BLaER1 (cell line): ENCODE measurements at regions not wholly inside any gene's neighbourhood (a gene's known extent, or its start where the extent isn't known, plus 50 kb on each side); places are given as distances from the start of the nearest gene placed in this dataset.

Experiments
- H3K27ac ChIP-seq: shearing (Covaris generic); formaldehyde crosslinking; 2 replicates; pipeline ENCODE4 v1.8.1; 2022
- H3K27me3 ChIP-seq: shearing (Covaris generic); formaldehyde crosslinking; 2 replicates; pipeline ENCODE4 v1.8.1; 2022
- H3K36me3 ChIP-seq: shearing (Covaris generic); formaldehyde crosslinking; 2 replicates; pipeline ENCODE4 v1.8.1; 2022
- H3K4me1 ChIP-seq: shearing (Covaris generic); formaldehyde crosslinking; 2 replicates; pipeline ENCODE4 v1.8.1; 2022
- H3K4me2 ChIP-seq: shearing (Covaris generic); formaldehyde crosslinking; 2 replicates; pipeline ENCODE4 v1.8.1; 2022
- H3K4me3 ChIP-seq: shearing (Covaris generic); formaldehyde crosslinking; 2 replicates; pipeline ENCODE4 v1.8.1; 2022
- H3K9ac ChIP-seq: shearing (Covaris generic); formaldehyde crosslinking; 2 replicates; pipeline ENCODE4 v1.8.1; 2022
- H3K9me3 ChIP-seq: shearing (Covaris generic); formaldehyde crosslinking; 2 replicates; pipeline ENCODE4 v1.8.1; 2022
- H4K20me1 ChIP-seq: shearing (Covaris generic); formaldehyde crosslinking; 2 replicates; pipeline ENCODE4 v1.8.1; 2022
- Cebpa-rat ChIP-seq: shearing (Covaris generic); IDR thresholded peaks from 2 replicates; pipeline ENCODE4 v1.8.1; 2022

- Histone ChIP-seq H3K27me3 (no peaks in the 10 kb centered on the region), H3K4me2 (no peak overlapping the region), H3K9ac (no peak overlapping the region), H3K4me3 (no peak overlapping the region), H3K27ac (no peak overlapping the region), H3K9me3 (no peaks in the 10 kb centered on the region), H4K20me1 (no peaks in the 10 kb centered on the region), H3K4me1 (no peaks in the 10 kb centered on the region), H3K36me3 (no peaks in the 10 kb centered on the region)
- TF ChIP-seq Cebpa-rat, result no peak
Measured at GRCh38 chr5:39506211-39506610, 81.4 kb upstream of the DAB2 start.

GRCh38 chr5:39505791-39506190 lies 81.0 kb upstream of the DAB2 start:
- no peak overlapping the region for H3K4me3 ChIP-seq
- no peak overlapping the region for H3K4me2 ChIP-seq
- TF ChIP-seq Cebpa-rat, result no peak
- no peaks in the 10 kb centered on the region for H3K27me3 ChIP-seq
- H3K9ac ChIP-seq, result no peak overlapping the region
- no peaks in the 10 kb centered on the region for H3K4me1 ChIP-seq
- no peaks in the 10 kb centered on the region for H3K9me3 ChIP-seq
- no peaks in the 10 kb centered on the region for H4K20me1 ChIP-seq
- no peak overlapping the region for H3K27ac ChIP-seq
- no peaks in the 10 kb centered on the region for H3K36me3 ChIP-seq

- no peak for TF ChIP-seq Cebpa-rat
- H3K27ac ChIP-seq, result no peak overlapping the region
- no peaks in the 10 kb centered on the region for H3K27me3 ChIP-seq
- no peaks in the 10 kb centered on the region for H3K4me1 ChIP-seq
- no peaks in the 10 kb centered on the region for H3K36me3 ChIP-seq
- no peaks in the 10 kb centered on the region for H4K20me1 ChIP-seq
- H3K9me3 ChIP-seq, result no peaks in the 10 kb centered on the region
- H3K4me3 ChIP-seq, result no peak overlapping the region
- no peak overlapping the region for H3K9ac ChIP-seq
- no peak overlapping the region for H3K4me2 ChIP-seq
Measured at GRCh38 chr5:39505363-39505762, 80.6 kb upstream of the DAB2 start.

GRCh38 chr5:39503155-39503554 lies 78.4 kb upstream of the DAB2 start:
- H3K27ac ChIP-seq, result no peak overlapping the region
- H3K4me2 ChIP-seq, result no peak overlapping the region
- no peaks in the 10 kb centered on the region for H3K36me3 ChIP-seq
- no peaks in the 10 kb centered on the region for H3K27me3 ChIP-seq
- no peak overlapping the region for H3K9ac ChIP-seq
- no peaks in the 10 kb centered on the region for H3K9me3 ChIP-seq
- H3K4me3 ChIP-seq, result no peak overlapping the region
- no peak for TF ChIP-seq Cebpa-rat
- no peaks in the 10 kb centered on the region for H4K20me1 ChIP-seq
- no peaks in the 10 kb centered on the region for H3K4me1 ChIP-seq

GRCh38 chr5:39502704-39503103 lies 77.9 kb upstream of the DAB2 start:
- TF ChIP-seq Cebpa-rat, result no peak
- H3K36me3 ChIP-seq, result no peaks in the 10 kb centered on the region
- no peak overlapping the region for H3K27ac ChIP-seq
- H3K4me1 ChIP-seq, result no peaks in the 10 kb centered on the region
- H3K27me3 ChIP-seq, result no peaks in the 10 kb centered on the region
- no peaks in the 10 kb centered on the region for H4K20me1 ChIP-seq
- no peak overlapping the region for H3K4me3 ChIP-seq
- H3K9me3 ChIP-seq, result no peaks in the 10 kb centered on the region
- no peak overlapping the region for H3K9ac ChIP-seq
- H3K4me2 ChIP-seq, result no peak overlapping the region

- H3K4me3 ChIP-seq, result no peak overlapping the region
- H4K20me1 ChIP-seq, result no peaks in the 10 kb centered on the region
- no peak for TF ChIP-seq Cebpa-rat
- H3K4me1 ChIP-seq, result no peaks in the 10 kb centered on the region
- H3K36me3 ChIP-seq, result no peaks in the 10 kb centered on the region
- H3K27ac ChIP-seq, result no peak overlapping the region
- H3K9ac ChIP-seq, result no peak overlapping the region
- no peak overlapping the region for H3K4me2 ChIP-seq
- no peaks in the 10 kb centered on the region for H3K27me3 ChIP-seq
- no peaks in the 10 kb centered on the region for H3K9me3 ChIP-seq
Measured at GRCh38 chr5:39501397-39501796, 76.6 kb upstream of the DAB2 start.

- no peak overlapping the region for H3K27ac ChIP-seq
- H3K4me2 ChIP-seq, result no peak overlapping the region
- no peak for TF ChIP-seq Cebpa-rat
Measured at GRCh38 chr5:39500551-39501175, 75.9 kb upstream of the DAB2 start.

GRCh38 chr5:39498278-39498952 lies 73.6 kb upstream of the DAB2 start:
- H3K9me3 ChIP-seq, result no peaks in the 10 kb centered on the region
- TF ChIP-seq Cebpa-rat, result no peak
- no peaks in the 10 kb centered on the region for H3K4me1 ChIP-seq
- no peaks in the 10 kb centered on the region for H3K27me3 ChIP-seq
- no peak overlapping the region for H3K9ac ChIP-seq
- no peak overlapping the region for H3K4me2 ChIP-seq
- H3K27ac ChIP-seq, result no peak overlapping the region
- no peaks in the 10 kb centered on the region for H4K20me1 ChIP-seq
- H3K4me3 ChIP-seq, result no peak overlapping the region
- no peaks in the 10 kb centered on the region for H3K36me3 ChIP-seq

More at GRCh38 chr5:39500551-39501175, 75.9 kb upstream of the DAB2 start:
- Histone ChIP-seq H3K9ac (no peak overlapping the region), H3K9me3 (no peaks in the 10 kb centered on the region), H3K27me3 (no peaks in the 10 kb centered on the region), H3K36me3 (no peaks in the 10 kb centered on the region), H4K20me1 (no peaks in the 10 kb centered on the region), H3K4me3 (no peak overlapping the region), H3K4me1 (no peaks in the 10 kb centered on the region)

- TF ChIP-seq Cebpa-rat, result no peak
- H3K9me3 ChIP-seq, result no peaks in the 10 kb centered on the region
- H3K4me3 ChIP-seq, result no peak overlapping the region
- H3K36me3 ChIP-seq, result no peaks in the 10 kb centered on the region
- no peak overlapping the region for H3K9ac ChIP-seq
- H3K27ac ChIP-seq, result no peak overlapping the region
- no peaks in the 10 kb centered on the region for H4K20me1 ChIP-seq
- H3K4me2 ChIP-seq, result no peak overlapping the region
- H3K27me3 ChIP-seq, result no peaks in the 10 kb centered on the region
- no peaks in the 10 kb centered on the region for H3K4me1 ChIP-seq
Measured at GRCh38 chr5:39497322-39497721, 72.5 kb upstream of the DAB2 start.

- TF ChIP-seq Cebpa-rat, result no peak
- Histone ChIP-seq H3K9ac (no peak overlapping the region), H3K4me2 (no peak overlapping the region), H3K4me3 (no peak overlapping the region), H3K4me1 (no peaks in the 10 kb centered on the region), H3K27me3 (no peaks in the 10 kb centered on the region), H4K20me1 (no peaks in the 10 kb centered on the region), H3K9me3 (no peaks in the 10 kb centered on the region), H3K27ac (no peak overlapping the region), H3K36me3 (no peaks in the 10 kb centered on the region)
Measured at GRCh38 chr5:39495227-39495626, 70.4 kb upstream of the DAB2 start.
